Spleen (tissue), 11 donors: ENCODE measurements at regions not wholly inside any gene's neighbourhood (a gene's known extent, or its start where the extent isn't known, plus 50 kb on each side); places are given as distances from the start of the nearest gene placed in this dataset.

Source experiments
- DNase-seq: peaks from one replicate; pipeline ENCODE4 v3.0.0-alpha.2; 2020
- H3K27ac ChIP-seq, 8 donors: fragments of 200-600 bp; sonication (generic) in 7 of 8; 1 replicate in 4 of 8; 2 replicates in 4 of 8; pipeline versions ENCODE4 v1.5.0 to v1.8.0; 2016 to 2021; ENCODE audit warnings: inconsistent platforms in 4 of 8, mild to moderate bottlenecking in 4 of 8, moderate library complexity in 1 of 8
- H3K27me3 ChIP-seq, 7 donors: fragments of 200-600 bp; sonication (generic) in 6 of 7; replicated peaks in 1 of 7; 1 replicate in 4 of 7; 2 replicates in 3 of 7; pipeline versions ENCODE4 v1.5.0 to v1.8.0; 2016 to 2021; ENCODE audit warnings: inconsistent platforms in 3 of 7, mild to moderate bottlenecking in 1 of 7
- H3K36me3 ChIP-seq, 6 donors: fragments of 200-600 bp; sonication (generic) in 5 of 6; 1 replicate in 4 of 6; 2 replicates in 2 of 6; pipeline versions ENCODE4 v1.5.0 to v1.8.0; 2016 to 2021; ENCODE audit warnings: inconsistent platforms in 2 of 6
- H3K4me1 ChIP-seq, 6 donors: fragments of 200-600 bp; sonication (generic) in 5 of 6; 1 replicate in 3 of 6; 2 replicates in 3 of 6; pipeline versions ENCODE4 v1.5.0 to v1.8.0; 2016 to 2021; ENCODE audit warnings: inconsistent platforms in 3 of 6
- H3K4me3 ChIP-seq, 8 donors: fragments of 200-600 bp; sonication (generic) in 7 of 8; 1 replicate in 4 of 8; 2 replicates in 4 of 8; pipeline versions ENCODE4 v1.5.0 to v1.8.0; 2016 to 2021; ENCODE audit warnings: inconsistent platforms in 4 of 8, mild to moderate bottlenecking in 4 of 8, moderate library complexity in 2 of 8
- H3K9me3 ChIP-seq, 8 donors: fragments of 200-600 bp; sonication (generic) in 7 of 8; 1 replicate in 4 of 8; 2 replicates in 4 of 8; pipeline versions ENCODE4 v1.5.0 to v1.8.0; 2016 to 2021; ENCODE audit warnings: inconsistent platforms in 4 of 8
- CTCF ChIP-seq, 11 experiments: fragments of 200-600 bp in 7 of 11; fragments of 450-650 bp in 4 of 11; sonication (generic) in 4 of 11; IDR thresholded peaks in 8 of 11; conservative IDR thresholded peaks in 3 of 11; 1 replicate in 7 of 11; 2 replicates in 4 of 11; pipeline versions ENCODE4 v1.4.0 to v1.8.0; 2016 to 2021; ENCODE audit warnings: antibody characterized with exemption in 11 of 11, inconsistent platforms in 4 of 11, mild to moderate bottlenecking in 1 of 11
- POLR2A ChIP-seq, 3 donors: fragments of 450-650 bp; IDR thresholded peaks; one replicate each; pipeline ENCODE4 v1.5.1; 2017; ENCODE audit warnings: antibody characterized with exemption in 3 of 3, mild to moderate bottlenecking in 1 of 3
- POLR2AphosphoS5 ChIP-seq, 3 donors: sonication (generic); formaldehyde crosslinking; IDR thresholded peaks; one replicate each; pipeline ENCODE4 v1.5.1; 2017; ENCODE audit warnings: antibody characterized with exemption in 3 of 3
- WGBS, 5 donors: extraction: QIAGEN DNeasy Blood & Tissue Kit in 3 of 5; methylation state at CpG; one replicate each; pipeline versions ENCODE4 v1.1.5 to v1.1.7; 2013 to 2018; 5-methylcytosine and 5-hydroxymethylcytosine counted together
- intact Hi-C: fragments of 100-400 bp; cut with DNase I; formaldehyde crosslinking; loops from one replicate; pipeline ENCODE4 v1.15.0; 2023; ENCODE audit warnings: low total_unique reads
- donor health status: healthy with polysubstance abuse.
- donor health status: DM: no; HTN: no; CAD: no; lungs with moderate emphysema.
- donor health status: DM: no; HTN: no; CAD: no.
- donor health status: Bipolar disorder and iron deficiency.
- donor health status: healthy.
- donor health status: DM: no; HTN: no; CAD: no.
- donor health status: DM: yes; HTN: yes; CAD: no.

DNA sequence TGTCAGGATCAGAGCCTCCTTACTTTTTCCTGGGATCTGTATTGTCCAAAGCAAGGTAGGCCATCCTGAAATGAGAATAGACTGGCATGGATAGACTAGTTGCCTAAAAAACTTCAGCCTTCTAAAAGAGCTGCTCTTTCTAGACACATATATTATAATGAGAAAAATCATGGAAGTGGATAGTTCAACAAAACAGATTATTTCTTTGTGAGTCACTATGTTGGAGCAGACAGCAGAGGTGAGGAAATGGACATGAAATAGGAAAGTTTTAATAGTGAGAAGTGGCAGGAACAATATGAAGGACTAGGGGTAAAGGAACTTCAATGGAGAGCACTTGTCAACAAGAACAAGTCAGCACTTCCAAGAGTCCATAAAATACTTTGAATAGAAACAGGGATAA is 101.9 kb upstream of the ANO3 start:
- intact Hi-C loops = no loop called here
- TF ChIP-seq POLR2AphosphoS5 (IDR thresholded peaks at IDR 0.05) (no peak), POLR2A (IDR thresholded peaks at IDR 0.05) (no peak), CTCF (IDR thresholded peaks at IDR 0.05 in 8 of 11, conservative IDR thresholded peaks at IDR 0.05 in 3 of 11) (no peak)
- Histone ChIP-seq H3K4me1 (no peaks in the 10 kb centered on the region), H3K9me3 (no peaks in the 10 kb centered on the region), H3K4me3 (no peak overlapping the region), H3K27ac (no peak overlapping the region), H3K36me3 (no peaks in the 10 kb centered on the region), H3K27me3 (no peaks in the 10 kb centered on the region)
- DNase-seq = no peak

DNA sequence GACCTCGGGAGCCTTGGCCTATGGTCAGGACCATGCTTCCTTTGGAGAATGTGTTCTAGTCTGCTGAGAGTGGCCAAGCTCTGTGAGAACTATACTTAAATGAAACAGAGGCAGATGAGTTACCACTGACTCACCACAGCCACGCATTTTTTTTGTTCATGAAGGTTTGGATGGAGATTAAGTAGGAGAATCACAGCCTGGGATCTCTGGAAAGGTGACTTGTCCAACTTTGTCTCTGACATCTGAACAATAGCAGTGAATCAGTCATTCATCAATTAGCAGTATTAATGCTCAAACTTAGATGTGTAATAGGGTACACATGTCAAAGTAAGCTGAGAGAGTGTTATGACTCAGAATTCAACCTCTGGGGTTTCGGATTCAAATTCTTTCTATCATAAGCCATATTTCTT is 100.7 kb upstream of the ANO3 start:
- no peaks in the 10 kb centered on the region for H3K36me3 ChIP-seq
- intact Hi-C loops = no loop called here
- no peaks in the 10 kb centered on the region for H3K9me3 ChIP-seq
- H3K4me1 ChIP-seq = no peaks in the 10 kb centered on the region
- TF ChIP-seq CTCF (IDR thresholded peaks at IDR 0.05 in 8 of 11, conservative IDR thresholded peaks at IDR 0.05 in 3 of 11) (no peak), POLR2A (IDR thresholded peaks at IDR 0.05) (no peak), POLR2AphosphoS5 (IDR thresholded peaks at IDR 0.05) (no peak)
- no peak overlapping the region for H3K4me3 ChIP-seq
- no peaks in the 10 kb centered on the region for H3K27me3 ChIP-seq
- WGBS, 5 donors = 24 to 74% (median 65%) methylated on average over 3 of the region's 3 CpGs
- H3K27ac ChIP-seq = no peak overlapping the region
- no peak for DNase-seq

DNA sequence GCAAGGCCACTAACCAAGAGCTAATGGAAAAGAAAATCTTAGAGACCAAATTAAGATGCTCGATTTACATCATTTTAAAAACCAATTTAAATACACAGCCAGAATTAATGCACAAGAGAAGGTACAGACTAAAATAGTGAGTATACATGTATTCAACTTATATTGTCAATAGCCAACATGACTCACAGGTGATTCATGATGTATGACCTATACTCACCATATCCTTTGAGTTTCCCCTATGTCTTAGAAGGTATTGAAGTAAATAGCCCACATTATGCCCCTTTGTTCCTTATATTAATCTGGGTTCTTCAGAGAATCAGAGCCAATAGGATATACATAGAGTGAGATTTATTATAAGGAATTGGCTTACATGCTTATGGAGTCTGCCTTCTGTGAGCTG is 97.5 kb upstream of the ANO3 start:
- H3K9me3 ChIP-seq = no peaks in the 10 kb centered on the region
- H3K27ac ChIP-seq = no peak overlapping the region
- intact Hi-C loops = no loop called here
- 73 to 94% (median 87%) methylated on average over 1 of the region's 1 CpG for WGBS, 5 donors
- no peaks in the 10 kb centered on the region for H3K4me1 ChIP-seq
- no peak overlapping the region for H3K4me3 ChIP-seq
- no peaks in the 10 kb centered on the region for H3K36me3 ChIP-seq
- DNase-seq = no peak
- TF ChIP-seq POLR2A (IDR thresholded peaks at IDR 0.05) = no peak
- no peak for TF ChIP-seq POLR2AphosphoS5 (IDR thresholded peaks at IDR 0.05)
- no peak for TF ChIP-seq CTCF (IDR thresholded peaks at IDR 0.05 in 8 of 11, conservative IDR thresholded peaks at IDR 0.05 in 3 of 11)
- no peaks in the 10 kb centered on the region for H3K27me3 ChIP-seq

DNA sequence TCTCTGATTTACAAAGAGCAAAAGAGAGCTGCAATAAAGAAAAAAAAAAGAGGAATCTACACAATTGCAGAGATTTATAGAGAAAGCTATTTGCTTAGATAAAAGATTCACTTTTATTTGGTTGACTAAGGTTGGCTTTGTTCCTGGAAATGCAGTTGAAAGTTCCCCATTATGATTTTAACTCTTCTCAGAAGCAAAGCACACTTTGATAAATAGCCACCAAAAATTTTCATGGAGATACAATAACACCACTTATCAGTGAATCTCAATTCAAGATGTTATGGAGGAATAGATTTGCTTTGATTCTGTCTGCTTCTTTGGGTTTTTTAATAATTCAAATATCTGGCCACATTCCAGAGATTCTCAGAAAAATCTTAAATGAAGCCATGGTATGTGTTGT is 88.5 kb upstream of the ANO3 start:
- Histone ChIP-seq H3K9me3 (no peaks in the 10 kb centered on the region), H3K27ac (no peak overlapping the region), H3K4me3 (no peak overlapping the region), H3K27me3 (no peaks in the 10 kb centered on the region), H3K36me3 (no peaks in the 10 kb centered on the region), H3K4me1 (no peaks in the 10 kb centered on the region)
- intact Hi-C loops = no loop called here
- TF ChIP-seq POLR2A (IDR thresholded peaks at IDR 0.05) (no peak), CTCF (IDR thresholded peaks at IDR 0.05 in 8 of 11, conservative IDR thresholded peaks at IDR 0.05 in 3 of 11) (no peak), POLR2AphosphoS5 (IDR thresholded peaks at IDR 0.05) (no peak)
- no peak for DNase-seq
